ENCODE measurements at regions not wholly inside any gene's neighbourhood (a gene's known extent, or its start where the extent isn't known, plus 50 kb on each side); places are given as distances from the start of the nearest gene placed in this dataset.
"Not testable (repeated sequence)": the region's sequence is repeated elsewhere in the genome, so short reads cannot be mapped to it uniquely, and the experiment has no call there.

DNA sequence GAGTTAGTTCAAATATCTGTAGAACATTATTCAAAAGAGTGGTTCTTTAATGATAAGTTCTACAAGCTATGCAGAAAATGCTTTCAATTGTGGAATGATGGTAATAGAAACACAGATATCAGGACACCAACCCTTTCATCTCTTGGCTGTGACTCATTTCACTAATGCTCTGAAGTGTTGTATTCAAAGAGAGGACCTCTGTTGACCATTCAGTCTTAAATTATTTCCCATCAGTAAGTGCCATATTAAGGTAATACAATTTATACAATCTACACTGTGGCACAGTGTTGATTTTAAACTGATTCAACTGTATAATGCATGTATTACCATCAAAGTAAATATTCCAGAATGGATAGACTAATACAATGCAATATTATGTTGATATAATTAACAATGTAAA lies 289.0 kb upstream of the ADGRL3 start:
- no peak overlapping the region for H3K9ac ChIP-seq (ENCODE audit: low read length)
- no peak overlapping the region for H3K4me3 ChIP-seq (ENCODE audit: insufficient read depth, low read depth, low read length)
- no peak overlapping the region for H3K27ac ChIP-seq (ENCODE audit: low read depth, low read length)
- H3K27me3 ChIP-seq (ENCODE audit: insufficient read depth, low read length) = no peaks in the 10 kb centered on the region
- Mint-ChIP-seq H3K9me3 (ENCODE audit: unreplicated experiment) (no peaks in the 10 kb centered on the region), H3K27ac (ENCODE audit: unreplicated experiment) (no peak overlapping the region), H3K36me3 (ENCODE audit: low read depth, unreplicated experiment) (no peaks in the 10 kb centered on the region), H3K4me1 (ENCODE audit: low read depth, unreplicated experiment) (no peaks in the 10 kb centered on the region), H3K27me3 (ENCODE audit: low read depth, unreplicated experiment) (no peaks in the 10 kb centered on the region), H3K4me3 (ENCODE audit: unreplicated experiment) (no peak overlapping the region)
- no peak for FAIRE-seq
- H3K36me3 ChIP-seq (ENCODE audit: insufficient read depth, low read length) = no peaks in the 10 kb centered on the region
- H2AFZ ChIP-seq (ENCODE audit: low read depth, low read length) = no peak overlapping the region
- no peaks in the 10 kb centered on the region for H3K4me1 ChIP-seq (ENCODE audit: insufficient read depth, low read length)
- DNase-seq (ENCODE audit: low read depth) = no peak
- H4K20me1 ChIP-seq (ENCODE audit: insufficient read depth, low read length) = no peaks in the 10 kb centered on the region
- no peak for TF ChIP-seq EZH2 (IDR thresholded peaks at IDR 0.05; ENCODE audit: insufficient read depth, low read length)
- TF ChIP-seq, protein P1, sequence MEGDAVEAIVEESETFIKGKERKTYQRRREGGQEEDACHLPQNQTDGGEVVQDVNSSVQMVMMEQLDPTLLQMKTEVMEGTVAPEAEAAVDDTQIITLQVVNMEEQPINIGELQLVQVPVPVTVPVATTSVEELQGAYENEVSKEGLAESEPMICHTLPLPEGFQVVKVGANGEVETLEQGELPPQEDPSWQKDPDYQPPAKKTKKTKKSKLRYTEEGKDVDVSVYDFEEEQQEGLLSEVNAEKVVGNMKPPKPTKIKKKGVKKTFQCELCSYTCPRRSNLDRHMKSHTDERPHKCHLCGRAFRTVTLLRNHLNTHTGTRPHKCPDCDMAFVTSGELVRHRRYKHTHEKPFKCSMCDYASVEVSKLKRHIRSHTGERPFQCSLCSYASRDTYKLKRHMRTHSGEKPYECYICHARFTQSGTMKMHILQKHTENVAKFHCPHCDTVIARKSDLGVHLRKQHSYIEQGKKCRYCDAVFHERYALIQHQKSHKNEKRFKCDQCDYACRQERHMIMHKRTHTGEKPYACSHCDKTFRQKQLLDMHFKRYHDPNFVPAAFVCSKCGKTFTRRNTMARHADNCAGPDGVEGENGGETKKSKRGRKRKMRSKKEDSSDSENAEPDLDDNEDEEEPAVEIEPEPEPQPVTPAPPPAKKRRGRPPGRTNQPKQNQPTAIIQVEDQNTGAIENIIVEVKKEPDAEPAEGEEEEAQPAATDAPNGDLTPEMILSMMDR (IDR thresholded peaks at IDR 0.05; ENCODE audit: insufficient read depth, low read depth, low read length) = no peak
- no peaks in the 10 kb centered on the region for H3K9me3 ChIP-seq (ENCODE audit: insufficient read depth, low read depth, low read length)
- no peaks in the 10 kb centered on the region for H3K79me2 ChIP-seq (ENCODE audit: insufficient read depth, low read length)
- H3K4me2 ChIP-seq (ENCODE audit: low read length) = no peak overlapping the region

- Mint-ChIP-seq H3K4me1 (ENCODE audit: low read depth, unreplicated experiment) (no peaks in the 10 kb centered on the region), H3K27ac (ENCODE audit: unreplicated experiment) (no peak overlapping the region), H3K4me3 (ENCODE audit: unreplicated experiment) (no peak overlapping the region), H3K27me3 (ENCODE audit: low read depth, unreplicated experiment) (no peaks in the 10 kb centered on the region), H3K36me3 (ENCODE audit: low read depth, unreplicated experiment) (no peaks in the 10 kb centered on the region), H3K9me3 (ENCODE audit: unreplicated experiment) (no peaks in the 10 kb centered on the region)
- TF ChIP-seq, protein P1 (IDR thresholded peaks at IDR 0.05; ENCODE audit: insufficient read depth, low read depth, low read length) = no peak
- TF ChIP-seq EZH2 (IDR thresholded peaks at IDR 0.05; ENCODE audit: insufficient read depth, low read length) = no peak
- Histone ChIP-seq H2AFZ (ENCODE audit: low read depth, low read length) (no peak overlapping the region), H3K4me3 (ENCODE audit: insufficient read depth, low read depth, low read length) (no peak overlapping the region), H3K9ac (ENCODE audit: low read length) (no peak overlapping the region), H3K27me3 (ENCODE audit: insufficient read depth, low read length) (no peaks in the 10 kb centered on the region), H3K36me3 (ENCODE audit: insufficient read depth, low read length) (no peaks in the 10 kb centered on the region), H4K20me1 (ENCODE audit: insufficient read depth, low read length) (no peaks in the 10 kb centered on the region), H3K4me1 (ENCODE audit: insufficient read depth, low read length) (no peaks in the 10 kb centered on the region), H3K79me2 (ENCODE audit: insufficient read depth, low read length) (no peaks in the 10 kb centered on the region), H3K27ac (ENCODE audit: low read depth, low read length) (no peak overlapping the region), H3K9me3 (ENCODE audit: insufficient read depth, low read depth, low read length) (no peaks in the 10 kb centered on the region), H3K4me2 (ENCODE audit: low read length) (no peak overlapping the region)
- FAIRE-seq (no peak), DNase-seq (ENCODE audit: low read depth) (no peak)
Observed at GRCh38 chr4:60913002-60913401, 287.1 kb upstream of the ADGRL3 start.

GRCh38 chr4:60913671-60914070 lies 286.5 kb upstream of the ADGRL3 start:
- TF ChIP-seq, protein P1 (IDR thresholded peaks at IDR 0.05; ENCODE audit: insufficient read depth, low read depth, low read length) = no peak
- no peak for TF ChIP-seq EZH2 (IDR thresholded peaks at IDR 0.05; ENCODE audit: insufficient read depth, low read length)
- no peak overlapping the region for H3K4me3 ChIP-seq (ENCODE audit: insufficient read depth, low read depth, low read length)
- no peaks in the 10 kb centered on the region for H3K36me3 ChIP-seq (ENCODE audit: insufficient read depth, low read length)
- no peak overlapping the region for H3K27ac ChIP-seq (ENCODE audit: low read depth, low read length)
- no peaks in the 10 kb centered on the region for H3K4me1 ChIP-seq (ENCODE audit: insufficient read depth, low read length)
- H3K9me3 ChIP-seq (ENCODE audit: insufficient read depth, low read depth, low read length) = no peaks in the 10 kb centered on the region
- Mint-ChIP-seq H3K4me3 (ENCODE audit: unreplicated experiment) (no peak overlapping the region), H3K27me3 (ENCODE audit: low read depth, unreplicated experiment) (no peaks in the 10 kb centered on the region), H3K4me1 (ENCODE audit: low read depth, unreplicated experiment) (no peaks in the 10 kb centered on the region), H3K27ac (ENCODE audit: unreplicated experiment) (no peak overlapping the region), H3K9me3 (ENCODE audit: unreplicated experiment) (no peaks in the 10 kb centered on the region), H3K36me3 (ENCODE audit: low read depth, unreplicated experiment) (no peaks in the 10 kb centered on the region)
- no peaks in the 10 kb centered on the region for H3K27me3 ChIP-seq (ENCODE audit: insufficient read depth, low read length)
- no peak overlapping the region for H3K4me2 ChIP-seq (ENCODE audit: low read length)
- no peaks in the 10 kb centered on the region for H4K20me1 ChIP-seq (ENCODE audit: insufficient read depth, low read length)
- DNase-seq (ENCODE audit: low read depth) (no peak), FAIRE-seq (no peak)
- H2AFZ ChIP-seq (ENCODE audit: low read depth, low read length) = no peak overlapping the region
- H3K9ac ChIP-seq (ENCODE audit: low read length) = no peak overlapping the region
- H3K79me2 ChIP-seq (ENCODE audit: insufficient read depth, low read length) = no peaks in the 10 kb centered on the region

DNA sequence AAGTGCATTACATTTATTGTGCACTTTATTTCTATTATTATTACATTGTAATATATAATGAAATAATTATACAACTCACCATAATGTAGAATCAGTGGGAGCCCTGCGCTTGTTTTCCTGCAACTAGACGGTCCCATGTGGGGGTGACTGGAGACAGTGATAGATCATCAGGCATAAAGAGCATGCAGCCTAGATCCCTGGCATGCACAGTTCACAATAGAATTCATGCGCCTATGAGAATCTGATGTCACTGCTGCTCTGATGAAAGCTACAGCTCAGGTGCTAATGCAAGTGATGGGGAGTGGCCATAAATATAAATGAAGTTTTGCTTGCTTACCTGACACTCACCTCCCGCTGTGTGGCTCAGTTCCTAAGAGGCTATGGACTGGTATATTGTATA lies 278.4 kb upstream of the ADGRL3 start:
- FAIRE-seq; H3K36me3 Mint-ChIP-seq (ENCODE audit: low read depth, unreplicated experiment); H3K4me1 Mint-ChIP-seq (ENCODE audit: low read depth, unreplicated experiment); H3K27me3 Mint-ChIP-seq (ENCODE audit: low read depth, unreplicated experiment); H4K20me1 ChIP-seq (ENCODE audit: insufficient read depth, low read length); H3K27ac Mint-ChIP-seq (ENCODE audit: unreplicated experiment); H3K27me3 ChIP-seq (ENCODE audit: insufficient read depth, low read length); H3K4me1 ChIP-seq (ENCODE audit: insufficient read depth, low read length); H3K9me3 Mint-ChIP-seq (ENCODE audit: unreplicated experiment); H2AFZ ChIP-seq (ENCODE audit: low read depth, low read length); H3K4me3 Mint-ChIP-seq (ENCODE audit: unreplicated experiment); H3K9ac ChIP-seq (ENCODE audit: low read length); H3K79me2 ChIP-seq (ENCODE audit: insufficient read depth, low read length); H3K4me2 ChIP-seq (ENCODE audit: low read length); DNase-seq (ENCODE audit: low read depth); H3K4me3 ChIP-seq (ENCODE audit: insufficient read depth, low read depth, low read length); H3K36me3 ChIP-seq (ENCODE audit: insufficient read depth, low read length); H3K9me3 ChIP-seq (ENCODE audit: insufficient read depth, low read depth, low read length); H3K27ac ChIP-seq (ENCODE audit: low read depth, low read length): not testable (repeated sequence)

All from astrocyte (in vitro differentiated cells and primary cell).